GM19455 (cell line): ENCODE measurements at regions not wholly inside any gene's neighbourhood (a gene's known extent, or its start where the extent isn't known, plus 50 kb on each side); places are given as distances from the start of the nearest gene placed in this dataset.

Source experiments
- ATAC-seq: cut with Tn5 transposase; IDR thresholded peaks from one replicate; pipeline ENCODE4 v1.9.1; 2021; ENCODE audit not compliant: unreplicated experiment

GRCh38 chr5:2141254-2142000 is 258.7 kb upstream of the IRX4 start:
- no peak for ATAC-seq

- ATAC-seq, result no peak
Observed at GRCh38 chr5:2140501-2141175, 257.9 kb upstream of the IRX4 start.

- no peak for ATAC-seq
Observed at GRCh38 chr5:2139478-2139877, 256.8 kb upstream of the IRX4 start.

GRCh38 chr5:2138896-2139295 is 256.2 kb upstream of the IRX4 start:
- no peak for ATAC-seq

GRCh38 chr5:2137444-2138050 is 254.8 kb upstream of the IRX4 start:
- ATAC-seq, result no peak

GRCh38 chr5:2136728-2137333 is 254.1 kb upstream of the IRX4 start:
- no peak for ATAC-seq

GRCh38 chr5:2135833-2136232 is 253.1 kb upstream of the IRX4 start:
- no peak for ATAC-seq

GRCh38 chr5:2135354-2135753 is 252.6 kb upstream of the IRX4 start:
- no peak for ATAC-seq

GRCh38 chr5:2134543-2135292 is 252.0 kb upstream of the IRX4 start:
- no peak for ATAC-seq

- ATAC-seq, result no peak
Observed at GRCh38 chr5:2133936-2134335, 251.2 kb upstream of the IRX4 start.

GRCh38 chr5:2133080-2133479 is 250.4 kb upstream of the IRX4 start:
- no peak for ATAC-seq

GRCh38 chr5:2132497-2132847 is 249.7 kb upstream of the IRX4 start:
- no peak for ATAC-seq

GRCh38 chr5:2131826-2132496 is 249.2 kb upstream of the IRX4 start:
- no peak for ATAC-seq

- ATAC-seq, result no peak
Observed at GRCh38 chr5:2131196-2131595, 248.5 kb upstream of the IRX4 start.

- no peak for ATAC-seq
Observed at GRCh38 chr5:2130361-2130760, 247.6 kb upstream of the IRX4 start.

GRCh38 chr5:2129568-2130272 is 247.0 kb upstream of the IRX4 start:
- ATAC-seq, result no peak

GRCh38 chr5:2128686-2129355 is 246.1 kb upstream of the IRX4 start:
- no peak for ATAC-seq

GRCh38 chr5:2126512-2126911 is 243.8 kb upstream of the IRX4 start:
- no peak for ATAC-seq

- no peak for ATAC-seq
Observed at GRCh38 chr5:2125901-2126265, 243.2 kb upstream of the IRX4 start.
